Naive B cell (primary cell): ENCODE measurements at regions not wholly inside any gene's neighbourhood (a gene's known extent, or its start where the extent isn't known, plus 50 kb on each side); places are given as distances from the start of the nearest gene placed in this dataset.

Experiments used
- ATAC-seq, 2 donors: fragments of 150-1000 bp; cut with Tn5 transposase; 2 replicates each; pipeline ENCODE4 v1.10.0; 2021; ENCODE audit warnings: low read depth in 2 of 2, mild to moderate bottlenecking in 2 of 2, moderate library complexity in 2 of 2
- DNase-seq: peaks from one replicate; pipeline ENCODE4 v3.0.0; 2022
- H3K27ac Mint-ChIP-seq, 6 donors: one replicate each; pipeline ENCODE4 v1.8.0; 2020 to 2022; ENCODE audit warnings: mild to moderate bottlenecking in 6 of 6, mixed read lengths in 6 of 6, moderate library complexity in 5 of 6, inconsistent platforms in 2 of 6
- H3K27me3 Mint-ChIP-seq, 3 donors: one replicate each; pipeline ENCODE4 v1.8.0; 2021 to 2022; ENCODE audit warnings: mixed read lengths in 3 of 3, mild to moderate bottlenecking in 1 of 3
- H3K36me3 Mint-ChIP-seq, 2 donors: one replicate each; pipeline ENCODE4 v1.8.0; 2020 to 2022; ENCODE audit warnings: mixed read lengths in 2 of 2, inconsistent platforms in 1 of 2, mild to moderate bottlenecking in 1 of 2
- H3K4me1 Mint-ChIP-seq, 3 donors: one replicate each; pipeline ENCODE4 v1.8.0; 2020 to 2022; ENCODE audit warnings: mixed read lengths in 3 of 3, inconsistent platforms in 1 of 3, mild to moderate bottlenecking in 1 of 3, moderate library complexity in 1 of 3
- H3K4me3 Mint-ChIP-seq, 8 donors: one replicate each; pipeline ENCODE4 v1.8.0; 2020 to 2022; ENCODE audit warnings: mild to moderate bottlenecking in 8 of 8, mixed read lengths in 8 of 8, moderate library complexity in 8 of 8, inconsistent platforms in 2 of 8
- H3K9me3 Mint-ChIP-seq, 7 donors: one replicate each; pipeline ENCODE4 v1.8.0; 2020 to 2022; ENCODE audit warnings: mixed read lengths in 7 of 7, mild to moderate bottlenecking in 5 of 7, inconsistent platforms in 2 of 7, moderate library complexity in 1 of 7

DNA sequence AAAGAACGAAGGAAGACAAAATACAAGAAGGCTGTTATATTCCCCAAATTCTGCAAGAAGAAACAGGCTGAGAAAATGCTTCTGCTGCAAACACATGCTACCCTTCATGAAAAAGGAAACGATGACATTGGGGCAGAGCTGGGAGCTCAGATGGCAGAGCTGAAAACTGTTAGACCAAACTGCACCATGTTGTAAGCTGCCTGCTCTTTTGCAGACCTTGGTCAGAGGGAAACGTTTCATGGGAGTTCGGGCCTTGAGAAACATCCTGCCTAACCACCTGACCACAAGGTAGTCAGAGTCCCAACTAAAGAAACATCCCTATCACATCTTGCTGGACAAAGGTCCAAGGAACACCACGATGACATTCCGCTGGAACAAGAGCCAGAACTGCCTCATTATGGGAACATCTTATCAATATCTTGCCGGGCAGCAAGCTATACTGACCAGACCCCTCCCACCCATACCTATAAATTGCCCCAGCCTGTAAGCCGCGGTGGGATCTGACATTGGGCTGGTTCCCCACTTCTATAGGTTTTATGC is 110.7 kb upstream of the CTSC start:
- H3K27ac Mint-ChIP-seq, result no peak overlapping the region
- no peaks in the 10 kb centered on the region for H3K36me3 Mint-ChIP-seq
- H3K4me1 Mint-ChIP-seq, result no peaks in the 10 kb centered on the region
- no peak for ATAC-seq
- H3K27me3 Mint-ChIP-seq, result peaks cover 0 to 3% (median 0%) of the 10 kb centered on the region in 3 donors
- no peak for DNase-seq
- H3K4me3 Mint-ChIP-seq, result no peak overlapping the region
- peaks cover 0 to 7% (median 1%) of the 10 kb centered on the region in 7 donors for H3K9me3 Mint-ChIP-seq

DNA sequence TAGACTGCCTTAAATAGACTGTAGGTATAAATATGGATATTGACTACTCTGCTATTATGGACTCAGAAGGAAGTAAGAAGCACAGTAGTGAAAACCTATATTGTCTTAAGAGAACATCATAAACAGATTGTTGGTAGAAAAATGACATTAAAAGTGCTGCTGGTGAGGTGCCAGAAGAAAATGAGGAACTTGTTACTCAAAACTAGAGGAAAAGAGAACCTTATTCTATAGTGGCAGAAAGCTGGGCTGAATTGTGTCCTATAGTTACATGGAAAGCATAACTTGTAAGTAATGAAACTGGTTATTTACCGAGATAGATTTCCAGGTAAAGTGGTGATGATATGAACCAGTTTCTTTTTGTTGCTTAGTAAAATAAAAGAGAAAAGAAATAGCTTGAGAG is 109.7 kb upstream of the CTSC start:
- Mint-ChIP-seq H3K36me3 (no peaks in the 10 kb centered on the region), H3K9me3 (peaks cover 0 to 7% (median 1%) of the 10 kb centered on the region in 7 donors), H3K4me1 (no peaks in the 10 kb centered on the region), H3K27me3 (peaks cover 0 to 3% (median 0%) of the 10 kb centered on the region in 3 donors), H3K27ac (no peak overlapping the region), H3K4me3 (no peak overlapping the region)
- no peak for DNase-seq
- ATAC-seq, result no peak

DNA sequence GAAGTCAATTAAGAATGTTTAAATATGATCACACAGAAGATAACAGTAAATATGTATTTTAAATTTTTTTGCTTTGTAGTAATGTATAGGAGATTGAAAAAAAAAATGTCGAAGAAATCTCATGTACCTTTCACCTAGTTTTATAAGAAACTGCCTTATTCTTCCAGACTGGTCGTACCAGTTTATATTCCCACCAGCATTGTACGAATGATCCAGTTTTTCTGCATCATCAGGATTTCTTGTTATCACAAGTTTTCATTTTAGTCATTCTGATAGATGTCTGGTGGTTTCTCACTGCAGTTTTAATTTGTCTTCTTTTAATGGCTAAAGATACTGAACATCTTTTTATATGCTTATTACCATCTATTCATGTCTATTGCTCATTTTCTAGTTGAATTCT is 101.8 kb upstream of the CTSC start:
- H3K36me3 Mint-ChIP-seq, result no peaks in the 10 kb centered on the region
- DNase-seq (no peak), ATAC-seq (no peak)
- peak overlapping the region in 1 of 8 donors; percentile 24 for H3K4me3 Mint-ChIP-seq
- H3K4me1 Mint-ChIP-seq, result no peaks in the 10 kb centered on the region
- H3K27me3 Mint-ChIP-seq, result no peaks in the 10 kb centered on the region
- H3K27ac Mint-ChIP-seq, result peak overlapping the region in 1 of 6 donors; percentile 5
- peaks cover 0 to 4% (median 0%) of the 10 kb centered on the region in 7 donors for H3K9me3 Mint-ChIP-seq

DNA sequence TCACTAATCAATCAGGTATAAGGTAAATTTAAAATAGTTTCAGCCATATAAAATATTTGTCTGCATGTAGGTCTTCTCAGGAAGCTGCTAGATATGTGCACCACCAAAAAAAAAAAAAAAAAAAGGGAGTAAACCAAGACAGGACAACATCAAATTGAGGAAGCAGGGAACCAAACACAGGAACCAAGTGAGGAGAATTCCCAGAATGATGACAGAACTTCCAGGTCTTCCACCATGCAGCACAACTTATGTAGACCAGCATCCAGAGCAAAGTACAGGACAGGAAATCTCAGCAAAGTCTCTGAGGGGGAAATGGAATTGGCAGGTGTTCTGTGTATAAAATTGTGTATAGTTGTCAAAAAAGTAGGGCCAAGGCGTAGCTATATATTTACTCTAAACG is 101.2 kb upstream of the CTSC start:
- Mint-ChIP-seq H3K9me3 (peaks cover 0 to 4% (median 0%) of the 10 kb centered on the region in 7 donors), H3K27ac (peak overlapping the region in 2 of 6 donors; percentile 8 to 65), H3K36me3 (no peaks in the 10 kb centered on the region), H3K4me1 (no peaks in the 10 kb centered on the region), H3K4me3 (no peak overlapping the region), H3K27me3 (no peaks in the 10 kb centered on the region)
- DNase-seq (no peak), ATAC-seq (no peak)

DNA sequence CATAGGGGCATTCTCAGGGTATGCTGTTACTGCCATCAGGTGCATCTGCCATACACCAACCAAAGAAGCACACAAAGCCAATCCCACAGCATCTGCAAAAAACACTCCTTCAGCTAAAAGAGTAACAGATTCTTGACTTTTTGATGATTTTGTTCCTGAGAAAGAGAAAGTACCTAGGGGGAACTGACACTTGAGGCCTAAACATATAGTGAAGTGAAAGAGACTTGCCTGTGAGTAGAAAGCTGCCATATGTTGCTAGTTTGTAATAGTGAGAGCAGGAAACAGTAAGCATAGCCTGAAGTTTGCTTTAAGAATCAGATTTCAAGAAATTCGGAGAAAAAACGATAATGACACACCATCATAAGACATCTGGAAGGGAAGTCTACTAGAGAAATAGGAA is 97.9 kb upstream of the CTSC start:
- Mint-ChIP-seq H3K4me1 (no peaks in the 10 kb centered on the region), H3K9me3 (peaks cover 0 to 4% (median 0%) of the 10 kb centered on the region in 7 donors), H3K36me3 (no peaks in the 10 kb centered on the region), H3K27ac (no peak overlapping the region), H3K27me3 (peaks cover 0 to 4% (median 0%) of the 10 kb centered on the region in 3 donors), H3K4me3 (no peak overlapping the region)
- no peak for DNase-seq
- ATAC-seq, result no peak

DNA sequence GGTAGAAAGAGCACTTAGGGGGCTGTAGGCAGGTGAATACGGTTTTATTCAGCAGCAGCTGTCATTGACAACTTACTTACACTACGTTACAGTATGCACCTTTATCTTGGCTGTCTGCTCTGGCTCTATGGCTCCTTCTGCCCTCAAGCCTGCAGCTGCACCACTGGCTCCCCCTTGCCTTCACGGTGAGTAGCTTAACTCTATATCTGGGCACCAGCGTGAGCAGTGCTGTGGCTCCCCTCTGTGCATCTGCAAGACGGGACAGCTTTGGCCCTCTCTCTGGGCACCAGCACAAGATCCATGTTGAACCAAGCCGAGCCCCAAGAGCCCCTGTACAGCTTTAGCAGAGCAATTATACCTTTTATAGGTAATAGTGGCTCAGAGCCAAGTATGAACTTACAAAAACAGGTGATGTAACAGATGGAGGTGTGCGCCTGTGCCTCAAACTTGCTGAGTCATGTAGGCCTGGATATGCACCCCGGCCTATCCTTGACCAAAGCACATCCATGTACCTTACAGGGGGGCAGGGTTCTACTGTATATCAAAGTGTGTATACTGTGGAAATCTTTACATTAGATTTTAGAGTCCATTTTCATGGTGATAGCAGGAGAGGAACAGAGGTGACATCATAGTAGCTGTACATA is 96.9 kb upstream of the CTSC start:
- no peak for ATAC-seq
- DNase-seq, result no peak
- no peak overlapping the region for H3K4me3 Mint-ChIP-seq
- no peaks in the 10 kb centered on the region for H3K4me1 Mint-ChIP-seq
- peaks cover 0 to 4% (median 0%) of the 10 kb centered on the region in 3 donors for H3K27me3 Mint-ChIP-seq
- H3K9me3 Mint-ChIP-seq, result peaks cover 0 to 4% (median 0%) of the 10 kb centered on the region in 7 donors
- H3K36me3 Mint-ChIP-seq, result no peaks in the 10 kb centered on the region
- H3K27ac Mint-ChIP-seq, result no peak overlapping the region

DNA sequence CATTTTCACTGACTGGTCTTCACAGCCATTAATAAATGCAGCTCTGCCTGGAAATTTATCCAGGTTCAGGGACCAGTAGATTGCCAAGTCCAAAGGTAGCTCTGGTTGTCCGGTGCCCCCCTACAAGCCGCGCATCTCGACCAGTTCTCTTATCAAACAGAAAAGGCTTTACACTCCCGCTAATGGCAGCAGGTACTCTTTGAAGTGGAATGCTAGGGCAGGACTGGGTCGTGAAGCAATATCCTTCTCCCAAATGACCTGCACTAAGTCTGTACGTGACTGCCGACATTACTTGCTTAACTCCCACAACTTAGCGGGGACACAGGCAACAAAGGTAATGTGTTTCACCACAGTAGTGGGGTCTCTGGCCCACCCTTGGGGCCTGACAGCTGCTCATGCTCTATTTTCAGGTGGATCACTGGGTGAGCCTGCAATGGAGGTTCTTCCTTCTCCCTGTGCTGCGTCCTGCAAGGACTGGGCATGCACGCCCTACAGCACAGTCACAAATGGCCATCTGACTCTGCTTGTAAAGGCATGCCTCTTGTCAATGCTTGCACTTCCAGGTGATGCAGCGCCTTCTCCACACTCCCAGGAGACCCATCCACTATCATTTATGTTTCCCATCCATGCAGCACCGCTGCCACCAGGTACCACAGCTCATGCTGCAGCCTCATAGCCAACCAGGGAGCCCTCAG is 96.1 kb upstream of the CTSC start:
- peaks cover 0 to 4% (median 0%) of the 10 kb centered on the region in 7 donors for H3K9me3 Mint-ChIP-seq
- no peak for ATAC-seq
- H3K36me3 Mint-ChIP-seq, result no peaks in the 10 kb centered on the region
- H3K4me3 Mint-ChIP-seq, result no peak overlapping the region
- no peaks in the 10 kb centered on the region for H3K4me1 Mint-ChIP-seq
- no peak for DNase-seq
- peaks cover 0 to 4% (median 0%) of the 10 kb centered on the region in 3 donors for H3K27me3 Mint-ChIP-seq
- no peak overlapping the region for H3K27ac Mint-ChIP-seq

DNA sequence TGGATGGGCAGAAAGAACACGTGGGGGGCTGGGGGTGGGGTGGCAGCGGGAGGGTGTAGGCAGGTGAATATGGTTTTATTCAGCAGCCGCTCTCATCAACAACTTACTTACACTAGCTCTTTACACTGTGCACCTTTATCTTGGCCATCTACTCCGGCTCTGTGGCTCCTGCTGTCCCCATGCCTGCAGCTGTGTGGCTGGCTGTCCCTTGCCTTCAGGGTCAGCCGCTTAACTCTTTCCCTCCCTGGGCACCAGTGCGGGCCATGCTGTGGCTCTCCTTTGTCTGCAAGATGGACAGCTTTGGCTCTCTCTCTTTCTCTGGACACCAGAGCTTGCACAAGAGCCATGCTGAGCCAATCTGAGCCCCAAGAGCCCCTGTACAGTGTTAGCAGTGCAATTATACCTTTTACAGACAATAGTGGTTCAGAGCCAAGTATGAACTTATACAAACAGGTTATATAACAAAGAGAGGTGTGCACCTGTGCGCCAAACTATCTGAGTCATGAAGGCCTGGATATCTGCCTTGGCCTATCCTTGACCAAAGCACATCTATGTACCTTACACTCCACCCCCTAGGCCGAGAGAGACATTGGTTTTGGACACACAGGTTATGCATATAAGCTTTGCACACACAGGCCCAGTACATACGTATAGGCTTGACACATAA is 94.3 kb upstream of the CTSC start:
- Mint-ChIP-seq H3K27ac (no peak overlapping the region), H3K36me3 (no peaks in the 10 kb centered on the region), H3K27me3 (peaks cover 0 to 4% (median 0%) of the 10 kb centered on the region in 3 donors), H3K4me1 (no peaks in the 10 kb centered on the region), H3K9me3 (peaks cover 0 to 2% (median 0%) of the 10 kb centered on the region in 7 donors), H3K4me3 (no peak overlapping the region)
- no peak for ATAC-seq
- no peak for DNase-seq

DNA sequence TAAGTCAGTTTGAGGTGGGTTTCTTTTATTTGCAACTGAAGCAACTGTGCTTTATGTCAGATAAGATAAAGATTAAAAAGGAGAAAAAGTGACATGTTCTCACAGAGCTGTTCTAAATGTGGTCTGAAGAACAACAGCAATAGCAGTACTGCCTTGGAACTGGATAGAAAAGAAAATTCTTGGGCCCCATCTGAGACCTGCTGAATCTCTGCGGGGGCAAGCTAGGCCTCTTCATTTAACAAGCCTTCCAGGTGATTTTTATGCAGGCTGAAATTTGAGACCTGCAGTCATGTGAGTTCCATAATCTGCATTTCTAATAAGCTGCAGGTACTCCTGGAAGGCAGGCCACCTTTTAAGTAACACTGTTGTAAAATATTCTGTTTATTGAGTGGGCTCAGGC is 91.4 kb upstream of the CTSC start:
- no peaks in the 10 kb centered on the region for H3K4me1 Mint-ChIP-seq
- no peak overlapping the region for H3K27ac Mint-ChIP-seq
- no peaks in the 10 kb centered on the region for H3K36me3 Mint-ChIP-seq
- H3K27me3 Mint-ChIP-seq, result peaks cover 0 to 4% (median 0%) of the 10 kb centered on the region in 3 donors
- no peak for DNase-seq
- ATAC-seq, result no peak
- no peaks in the 10 kb centered on the region for H3K9me3 Mint-ChIP-seq
- no peak overlapping the region for H3K4me3 Mint-ChIP-seq

DNA sequence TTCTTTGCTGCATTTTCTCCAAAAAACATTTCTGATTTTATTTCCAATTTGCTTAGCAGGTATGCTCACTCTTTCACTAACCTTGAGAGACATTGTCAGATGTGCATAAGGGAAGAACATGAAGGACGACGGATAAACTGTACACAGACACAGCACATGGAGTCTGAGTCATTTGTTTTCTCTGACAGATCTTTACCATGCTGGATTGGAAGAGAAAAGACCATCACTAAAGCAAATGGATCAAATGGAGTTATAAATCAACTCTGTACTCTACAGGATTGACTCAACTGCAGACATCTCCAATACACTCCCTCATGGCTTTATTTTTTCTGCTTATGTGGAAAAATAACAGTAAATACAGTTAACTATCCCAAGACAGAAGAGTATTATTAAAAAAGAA is 90.2 kb upstream of the CTSC start:
- Mint-ChIP-seq H3K4me1 (no peaks in the 10 kb centered on the region), H3K27me3 (peaks cover 0 to 4% (median 0%) of the 10 kb centered on the region in 3 donors), H3K36me3 (no peaks in the 10 kb centered on the region), H3K4me3 (no peak overlapping the region), H3K27ac (no peak overlapping the region), H3K9me3 (no peaks in the 10 kb centered on the region)
- ATAC-seq, result no peak
- DNase-seq, result no peak

DNA sequence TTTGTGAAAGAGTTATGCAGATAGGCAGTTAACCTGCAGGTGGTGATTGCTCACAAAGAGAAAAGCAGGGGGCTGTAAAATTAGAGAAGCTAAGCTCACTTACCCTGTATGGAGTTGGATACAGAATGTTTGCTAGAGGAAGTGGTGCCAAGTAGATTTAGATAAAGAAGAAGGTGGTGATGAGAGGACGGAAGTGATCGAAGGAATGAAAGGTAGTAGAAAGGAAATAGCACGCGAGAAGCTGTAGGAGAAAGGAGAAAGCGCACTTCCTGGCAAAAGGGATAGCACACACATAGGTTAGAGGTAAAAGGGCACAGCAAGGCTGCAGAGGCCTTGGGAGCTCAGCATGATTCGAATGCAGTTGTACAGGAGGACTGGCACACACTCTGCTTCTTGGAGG is 87.3 kb upstream of the CTSC start:
- Mint-ChIP-seq H3K4me3 (no peak overlapping the region), H3K27ac (no peak overlapping the region), H3K4me1 (peaks cover 0 to 2% (median 0%) of the 10 kb centered on the region in 3 donors), H3K36me3 (no peaks in the 10 kb centered on the region), H3K27me3 (peaks cover 0 to 5% (median 0%) of the 10 kb centered on the region in 3 donors), H3K9me3 (no peaks in the 10 kb centered on the region)
- no peak for DNase-seq
- ATAC-seq, result no peak

DNA sequence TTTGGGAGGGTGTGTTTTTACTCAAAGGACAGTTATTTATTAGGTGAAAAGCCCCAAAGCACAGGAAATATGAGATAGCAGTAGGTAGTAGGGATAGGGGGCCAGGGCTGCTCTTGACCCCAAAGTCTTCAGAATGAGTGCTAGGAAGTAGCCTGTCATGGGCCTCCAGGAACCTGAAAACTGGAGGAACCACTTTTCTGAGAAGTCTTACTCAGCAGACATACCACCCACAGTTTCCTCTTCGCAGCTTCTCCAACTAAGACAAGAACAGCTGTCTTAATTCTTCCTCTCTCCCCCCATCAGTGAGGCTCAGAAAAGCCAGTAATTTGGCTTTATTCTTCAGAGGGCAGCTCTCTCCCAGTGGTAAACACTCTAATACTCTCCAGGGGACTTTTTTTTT is 84.0 kb upstream of the CTSC start:
- Mint-ChIP-seq H3K4me1 (peaks cover 0 to 2% (median 0%) of the 10 kb centered on the region in 3 donors), H3K27ac (no peak overlapping the region), H3K4me3 (no peak overlapping the region), H3K9me3 (peaks cover 0 to 1% (median 0%) of the 10 kb centered on the region in 7 donors), H3K27me3 (peaks cover 0 to 7% (median 0%) of the 10 kb centered on the region in 3 donors), H3K36me3 (no peaks in the 10 kb centered on the region)
- DNase-seq (no peak), ATAC-seq (no peak)

DNA sequence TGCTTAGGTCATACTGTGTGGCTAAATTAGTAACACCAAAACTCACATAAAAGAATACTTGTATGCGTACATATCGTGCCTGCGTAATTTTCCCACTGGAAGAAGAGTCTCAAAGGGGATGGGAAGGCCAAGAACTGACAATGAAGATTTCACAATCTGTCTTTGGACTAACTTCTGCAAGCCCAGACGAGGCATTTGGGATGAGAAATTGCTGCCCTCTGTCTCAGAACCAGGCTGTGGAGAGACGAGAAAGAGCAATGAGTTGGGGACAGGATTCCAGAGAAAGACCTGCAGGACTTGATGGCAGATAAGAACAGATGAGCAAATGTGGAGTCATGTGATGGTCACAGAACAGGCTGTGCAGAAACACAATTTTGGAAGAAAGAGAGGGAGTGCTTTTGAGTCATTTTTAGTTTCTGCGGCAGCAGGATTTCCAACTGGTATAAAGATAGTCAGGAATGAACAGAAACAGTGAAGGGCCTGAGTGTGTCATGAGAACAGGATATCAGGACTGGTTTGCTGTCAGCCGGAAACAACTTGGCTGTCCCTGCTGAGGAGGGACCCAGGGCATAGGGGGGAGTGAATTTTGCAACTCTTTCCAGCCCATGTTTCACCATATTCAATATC is 82.7 kb upstream of the CTSC start:
- Mint-ChIP-seq H3K9me3 (peaks cover 0 to 1% (median 0%) of the 10 kb centered on the region in 7 donors), H3K4me1 (peaks cover 0 to 2% (median 0%) of the 10 kb centered on the region in 3 donors), H3K36me3 (no peaks in the 10 kb centered on the region), H3K27ac (no peak overlapping the region), H3K4me3 (no peak overlapping the region), H3K27me3 (peaks cover 0 to 7% (median 0%) of the 10 kb centered on the region in 3 donors)
- no peak for ATAC-seq
- no peak for DNase-seq
